ENCODE measurements at regions not wholly inside any gene's neighbourhood (a gene's known extent, or its start where the extent isn't known, plus 50 kb on each side); places are given as distances from the start of the nearest gene placed in this dataset.
"Not testable (repeated sequence)": the region's sequence is repeated elsewhere in the genome, so short reads cannot be mapped to it uniquely, and the experiment has no call there.

DNA sequence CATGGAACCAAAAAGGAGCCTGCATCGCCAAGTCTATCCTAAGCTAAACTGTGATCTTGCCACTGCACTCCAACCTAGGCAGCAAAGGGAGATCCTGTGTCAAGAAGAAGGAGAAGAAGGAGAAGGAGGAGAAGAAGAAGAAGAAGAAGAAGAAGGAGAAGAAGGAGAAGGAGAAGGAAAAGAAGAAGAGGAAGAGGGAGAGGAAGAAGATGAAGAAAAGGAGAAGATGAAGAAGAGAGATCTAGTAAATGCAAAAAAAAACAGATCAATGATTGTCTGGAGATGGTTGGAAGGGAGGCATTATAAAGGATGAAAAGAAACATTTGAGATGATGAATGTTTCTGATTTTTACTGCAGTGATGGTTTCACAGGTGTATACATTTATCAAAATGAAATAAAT lies 1629.0 kb upstream of the PIK3C3 start:
- Histone ChIP-seq H3K27me3 (ENCODE audit: insufficient read depth, low read length) (no peaks in the 10 kb centered on the region), H3K27ac (ENCODE audit: low read depth, low read length) (no peak overlapping the region), H3K9me3 (ENCODE audit: insufficient read depth, low read depth, low read length) (0 out of 2 replicates have a peak, but pooled peaks cover 4% of the 10 kb centered on the region), H3K9ac (ENCODE audit: low read depth, low read length) (no peak overlapping the region), H3K36me3 (ENCODE audit: insufficient read depth, low read length) (no peaks in the 10 kb centered on the region), H3K4me1 (ENCODE audit: insufficient read depth, low read length) (peaks cover 19% of the 10 kb centered on the region), H3K4me3 (ENCODE audit: low read length) (no peak overlapping the region)
- 100% methylated on average over 1 of the region's 1 CpG for WGBS

DNA sequence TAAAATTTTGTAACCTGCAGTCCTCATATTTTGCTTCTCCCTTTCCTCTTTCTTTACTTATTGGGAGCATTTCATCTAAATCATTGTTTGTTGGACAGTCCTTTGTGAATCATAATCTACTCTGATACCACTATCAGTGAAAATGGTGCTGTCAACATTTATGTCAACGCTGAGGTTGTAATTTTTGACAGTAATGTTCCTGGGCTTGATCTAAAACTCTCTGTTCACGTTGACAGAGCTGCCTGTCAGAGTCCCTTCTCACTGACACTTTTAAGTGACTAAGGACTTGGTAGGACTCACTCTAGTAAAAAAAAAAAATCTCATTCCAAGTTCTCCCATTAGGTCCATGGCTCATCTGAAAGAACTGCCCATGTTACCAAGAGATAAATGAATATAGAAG lies 1640.8 kb upstream of the PIK3C3 start:
- Histone ChIP-seq H3K4me3 (ENCODE audit: low read length) (no peak overlapping the region), H3K9me3 (ENCODE audit: insufficient read depth, low read depth, low read length) (no peaks in the 10 kb centered on the region), H3K4me1 (ENCODE audit: insufficient read depth, low read length) (no peaks in the 10 kb centered on the region), H3K9ac (ENCODE audit: low read depth, low read length) (no peak overlapping the region), H3K36me3 (ENCODE audit: insufficient read depth, low read length) (no peaks in the 10 kb centered on the region), H3K27me3 (ENCODE audit: insufficient read depth, low read length) (no peaks in the 10 kb centered on the region), H3K27ac (ENCODE audit: low read depth, low read length) (no peak overlapping the region)
- 78% methylated on average over 2 of the region's 2 CpGs for WGBS

- H3K9me3 ChIP-seq (ENCODE audit: insufficient read depth, low read depth, low read length): no peaks in the 10 kb centered on the region
- 98% methylated on average over 11 of the region's 11 CpGs for WGBS
- no peaks in the 10 kb centered on the region for H3K36me3 ChIP-seq (ENCODE audit: insufficient read depth, low read length)
- H3K9ac ChIP-seq (ENCODE audit: low read depth, low read length): no peak overlapping the region
- H3K27ac ChIP-seq (ENCODE audit: low read depth, low read length): no peak overlapping the region
- H3K4me1 ChIP-seq (ENCODE audit: insufficient read depth, low read length): no peaks in the 10 kb centered on the region
- no peak overlapping the region for H3K4me3 ChIP-seq (ENCODE audit: low read length)
- no peaks in the 10 kb centered on the region for H3K27me3 ChIP-seq (ENCODE audit: insufficient read depth, low read length)
Measured at GRCh38 chr18:40313030-40313642, 1641.9 kb upstream of the PIK3C3 start.

DNA sequence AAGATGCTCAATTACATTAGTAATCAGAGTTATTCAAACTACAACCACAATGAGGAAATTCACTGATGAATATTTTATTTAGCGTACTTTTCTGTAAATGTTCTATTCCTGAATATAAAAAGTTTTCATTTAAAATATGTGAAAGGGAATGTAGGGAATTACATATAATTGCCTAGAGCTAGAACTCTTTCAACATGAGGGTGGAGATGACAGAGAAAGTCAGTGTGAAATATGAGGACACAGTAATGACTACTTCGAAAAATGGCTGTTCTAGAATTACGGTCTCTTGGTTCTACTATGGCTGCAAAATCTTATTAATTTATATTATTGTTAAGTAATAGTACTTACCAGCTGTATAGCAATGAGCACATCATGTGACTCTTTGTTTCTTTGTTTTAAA lies 1647.4 kb upstream of the PIK3C3 start:
- H3K9me3 ChIP-seq (ENCODE audit: insufficient read depth, low read depth, low read length): peaks cover 8% of the 10 kb centered on the region; the same call in 1 of the 2 replicates
- no peaks in the 10 kb centered on the region for H3K27me3 ChIP-seq (ENCODE audit: insufficient read depth, low read length)
- no peaks in the 10 kb centered on the region for H3K36me3 ChIP-seq (ENCODE audit: insufficient read depth, low read length)
- no peak overlapping the region for H3K27ac ChIP-seq (ENCODE audit: low read depth, low read length)
- WGBS: 100% methylated on average over 1 of the region's 3 CpGs
- no peak overlapping the region for H3K4me3 ChIP-seq (ENCODE audit: low read length)
- H3K9ac ChIP-seq (ENCODE audit: low read depth, low read length): no peak overlapping the region
- H3K4me1 ChIP-seq (ENCODE audit: insufficient read depth, low read length): no peaks in the 10 kb centered on the region

DNA sequence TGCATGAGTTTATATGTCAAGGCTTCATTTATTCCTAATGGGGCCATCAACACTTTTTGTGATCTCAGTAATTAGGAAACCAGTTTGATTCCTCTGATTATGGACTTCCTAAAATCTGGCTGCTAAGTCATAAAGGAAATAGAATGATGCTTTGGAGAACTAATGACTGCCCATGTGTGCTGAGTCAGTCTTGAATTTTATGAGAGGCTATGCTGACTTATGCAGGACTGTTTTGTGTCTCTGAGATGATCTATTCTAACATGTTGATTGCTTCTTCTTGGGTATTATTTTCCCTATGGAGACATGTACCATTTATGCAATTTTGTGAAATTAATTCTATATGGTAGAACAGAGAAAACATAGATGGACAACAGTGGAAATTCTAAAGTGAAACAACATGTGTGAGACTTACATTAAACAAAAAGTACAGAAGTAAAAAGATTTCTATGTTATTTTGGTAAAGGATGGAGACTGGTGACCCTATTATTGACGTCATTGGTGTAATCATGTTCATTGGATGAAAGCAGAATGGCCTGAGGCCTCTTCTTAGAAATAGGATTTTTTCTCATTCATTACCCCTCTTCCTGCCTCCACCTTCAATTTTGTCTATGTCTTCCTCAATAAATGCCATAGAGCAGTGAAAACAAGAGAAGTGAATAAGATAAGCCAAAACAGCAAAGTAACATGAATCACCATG lies 1658.2 kb upstream of the PIK3C3 start:
- WGBS: 94% methylated on average over 1 of the region's 1 CpG
- H3K4me1 ChIP-seq (ENCODE audit: insufficient read depth, low read length): peaks cover 14% of the 10 kb centered on the region; the same call in 1 of the 2 replicates

DNA sequence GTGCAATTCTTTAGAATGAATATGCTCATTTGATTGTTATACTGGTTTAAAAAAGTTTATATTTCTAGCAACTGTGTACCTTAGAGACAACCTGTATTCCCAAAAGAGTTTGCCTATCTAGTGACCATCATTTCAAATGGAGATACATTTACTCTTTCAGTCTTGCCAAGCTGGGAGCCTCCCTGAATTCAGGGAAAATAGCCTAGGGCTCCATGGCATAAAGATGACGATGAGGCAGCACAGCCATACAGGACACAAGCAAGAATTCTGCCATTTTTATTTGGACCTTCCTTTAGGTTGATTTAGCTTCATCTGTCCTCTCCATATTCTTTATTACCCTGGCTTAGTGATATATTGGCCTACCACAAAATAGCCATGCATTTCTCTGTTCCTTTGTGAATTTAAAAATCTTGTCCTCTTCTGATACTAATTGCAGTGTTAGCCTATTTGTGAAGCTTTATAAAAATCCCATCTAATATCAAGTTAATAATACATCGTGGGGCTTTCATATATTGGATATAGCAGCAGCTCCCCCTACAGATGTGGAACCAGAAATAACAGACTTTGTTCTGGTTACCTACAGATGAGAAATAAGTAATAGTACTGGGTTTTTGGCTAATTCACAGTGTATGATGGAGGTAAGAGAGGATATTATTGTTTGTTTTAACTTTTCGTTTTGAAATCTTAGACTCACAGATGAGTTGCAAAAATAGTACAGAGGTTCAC lies 1661.9 kb upstream of the PIK3C3 start:
- H3K9me3 ChIP-seq (ENCODE audit: insufficient read depth, low read depth, low read length): no peaks in the 10 kb centered on the region
- no peak overlapping the region for H3K4me3 ChIP-seq (ENCODE audit: low read length)

More for the DNA sequence above, 1658.2 kb upstream of the PIK3C3 start:
- Histone ChIP-seq H3K36me3 (ENCODE audit: insufficient read depth, low read length) (no peaks in the 10 kb centered on the region), H3K27ac (ENCODE audit: low read depth, low read length) (no peak overlapping the region), H3K27me3 (ENCODE audit: insufficient read depth, low read length) (no peaks in the 10 kb centered on the region), H3K4me3 (ENCODE audit: low read length) (no peak overlapping the region), H3K9me3 (ENCODE audit: insufficient read depth, low read depth, low read length) (0 out of 2 replicates have a peak, but pooled peaks cover 2% of the 10 kb centered on the region), H3K9ac (ENCODE audit: low read depth, low read length) (no peak overlapping the region)

GRCh38 chr18:40283560-40283959 lies 1671.5 kb upstream of the PIK3C3 start:
- H3K27ac ChIP-seq (ENCODE audit: low read depth, low read length): no peak overlapping the region
- no peaks in the 10 kb centered on the region for H3K27me3 ChIP-seq (ENCODE audit: insufficient read depth, low read length)
- WGBS: no CpG with 5 or more reads among the region's 2 CpGs
- peaks cover 24% of the 10 kb centered on the region; the same call in 1 of the 2 replicates for H3K9me3 ChIP-seq (ENCODE audit: insufficient read depth, low read depth, low read length)
- H3K4me3 ChIP-seq (ENCODE audit: low read length): no peak overlapping the region
- H3K9ac ChIP-seq (ENCODE audit: low read depth, low read length): no peak overlapping the region
- H3K36me3 ChIP-seq (ENCODE audit: insufficient read depth, low read length): no peaks in the 10 kb centered on the region
- H3K4me1 ChIP-seq (ENCODE audit: insufficient read depth, low read length): peaks cover 9% of the 10 kb centered on the region

More for the DNA sequence above, 1661.9 kb upstream of the PIK3C3 start:
- no peak overlapping the region for H3K9ac ChIP-seq (ENCODE audit: low read depth, low read length)
- WGBS: 21% methylated on average over 2 of the region's 3 CpGs
- H3K4me1 ChIP-seq (ENCODE audit: insufficient read depth, low read length): peaks cover 15% of the 10 kb centered on the region; the same call in 1 of the 2 replicates
- H3K27me3 ChIP-seq (ENCODE audit: insufficient read depth, low read length): no peaks in the 10 kb centered on the region
- H3K27ac ChIP-seq (ENCODE audit: low read depth, low read length): no peak overlapping the region
- H3K36me3 ChIP-seq (ENCODE audit: insufficient read depth, low read length): no peaks in the 10 kb centered on the region

- 96% methylated on average over 17 of the region's 17 CpGs for WGBS
- H3K9me3 ChIP-seq (ENCODE audit: insufficient read depth, low read depth, low read length): peaks cover 24% of the 10 kb centered on the region; the same call in 1 of the 2 replicates
Measured at GRCh38 chr18:40281356-40281755, 1673.7 kb upstream of the PIK3C3 start.

DNA sequence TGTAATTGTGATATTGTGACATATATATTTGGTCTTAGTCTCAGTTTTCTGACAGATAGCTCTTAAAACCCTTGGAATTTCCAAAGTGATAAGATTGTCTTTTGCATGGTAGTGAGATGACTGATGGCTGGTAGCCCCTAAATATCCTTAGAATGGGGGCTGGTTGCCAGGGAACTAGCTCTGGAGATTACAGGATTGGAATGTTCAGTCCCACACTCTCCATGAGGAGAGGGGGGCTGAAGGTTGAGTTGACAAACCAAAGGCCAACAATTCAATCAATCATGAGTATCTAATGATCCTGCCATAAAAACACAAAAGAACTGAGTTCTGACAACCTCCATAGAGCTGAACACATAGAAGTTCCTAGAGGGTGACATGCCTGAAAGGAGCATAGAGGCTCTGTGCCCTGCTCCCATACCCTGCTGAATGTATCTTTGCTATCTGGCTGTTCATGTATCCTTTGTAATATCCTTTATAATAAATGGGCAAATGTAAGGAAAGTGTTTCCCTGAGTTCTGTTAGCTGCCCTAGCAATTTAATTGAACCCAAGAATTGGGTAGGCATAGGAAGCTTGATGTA lies 1680.3 kb upstream of the PIK3C3 start:
- Histone ChIP-seq H3K4me3 (ENCODE audit: low read length) (no peak overlapping the region), H3K36me3 (ENCODE audit: insufficient read depth, low read length) (no peaks in the 10 kb centered on the region), H3K27ac (ENCODE audit: low read depth, low read length) (no peak overlapping the region), H3K4me1 (ENCODE audit: insufficient read depth, low read length) (no peaks in the 10 kb centered on the region), H3K9ac (ENCODE audit: low read depth, low read length) (no peak overlapping the region), H3K9me3 (ENCODE audit: insufficient read depth, low read depth, low read length) (no peaks in the 10 kb centered on the region), H3K27me3 (ENCODE audit: insufficient read depth, low read length) (no peaks in the 10 kb centered on the region)

More at GRCh38 chr18:40281356-40281755, 1673.7 kb upstream of the PIK3C3 start:
- not testable (repeated sequence) for H3K27ac ChIP-seq (ENCODE audit: low read depth, low read length); H3K4me1 ChIP-seq (ENCODE audit: insufficient read depth, low read length); H3K4me3 ChIP-seq (ENCODE audit: low read length); H3K36me3 ChIP-seq (ENCODE audit: insufficient read depth, low read length); H3K9ac ChIP-seq (ENCODE audit: low read depth, low read length); H3K27me3 ChIP-seq (ENCODE audit: insufficient read depth, low read length)

DNA sequence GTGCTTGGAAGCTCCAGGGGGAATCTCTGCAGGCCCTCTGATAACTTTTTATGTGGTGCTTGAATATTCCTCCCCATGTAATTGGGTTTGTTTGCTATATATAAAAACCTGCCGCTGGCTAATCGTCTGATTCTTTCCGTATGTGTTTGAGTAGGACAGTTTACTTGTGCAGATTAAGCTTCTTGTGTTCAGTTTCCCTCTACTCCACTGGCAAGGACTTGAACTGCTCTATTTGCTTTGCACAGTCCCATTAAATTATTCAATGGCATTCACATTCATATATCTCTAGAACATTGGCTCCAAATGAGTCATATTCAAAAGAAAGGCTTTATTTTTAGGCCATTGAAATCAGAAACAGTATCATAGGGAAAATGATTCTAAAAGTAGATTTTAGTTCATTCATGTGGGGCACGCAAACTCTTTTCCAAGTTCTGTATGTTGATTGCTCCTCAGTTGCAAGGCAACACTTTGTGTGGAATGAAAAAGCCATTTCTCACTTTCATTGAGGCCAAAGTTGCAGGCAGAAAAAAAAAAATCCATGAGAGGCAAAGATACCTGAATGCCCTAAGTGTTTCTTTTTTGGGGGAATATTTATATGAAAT lies 1682.3 kb upstream of the PIK3C3 start:
- no peaks in the 10 kb centered on the region for H3K4me1 ChIP-seq (ENCODE audit: insufficient read depth, low read length)
- no peak overlapping the region for H3K4me3 ChIP-seq (ENCODE audit: low read length)
- no peaks in the 10 kb centered on the region for H3K27me3 ChIP-seq (ENCODE audit: insufficient read depth, low read length)
- no peak overlapping the region for H3K9ac ChIP-seq (ENCODE audit: low read depth, low read length)
- over 99% methylated on average over 3 of the region's 4 CpGs for WGBS
- H3K9me3 ChIP-seq (ENCODE audit: insufficient read depth, low read depth, low read length): no peaks in the 10 kb centered on the region
- H3K36me3 ChIP-seq (ENCODE audit: insufficient read depth, low read length): no peaks in the 10 kb centered on the region
- H3K27ac ChIP-seq (ENCODE audit: low read depth, low read length): no peak overlapping the region
